ENCODE measurements at regions not wholly inside any gene's neighbourhood (a gene's known extent, or its start where the extent isn't known, plus 50 kb on each side); places are given as distances from the start of the nearest gene placed in this dataset.
"Not testable (repeated sequence)": the region's sequence is repeated elsewhere in the genome, so short reads cannot be mapped to it uniquely, and the experiment has no call there.

GRCh38 chr6:105537981-105538578, 135.2 kb upstream of the PREP start:
- no peak for DNase-seq (ENCODE audit: low read depth in 2 of 2)

GRCh38 chr6:105536961-105537360, 134.1 kb upstream of the PREP start:
- no peak for DNase-seq (ENCODE audit: low read depth in 2 of 2)

- no peak for DNase-seq (ENCODE audit: low read depth in 2 of 2)
Observed at GRCh38 chr6:105533301-105533700, 130.4 kb upstream of the PREP start.

- DNase-seq (ENCODE audit: low read depth in 2 of 2) = no peak
Observed at GRCh38 chr6:105526225-105526872, 123.5 kb upstream of the PREP start.

- no peak for DNase-seq (ENCODE audit: low read depth in 2 of 2)
Observed at GRCh38 chr6:105522626-105523322, 119.9 kb upstream of the PREP start.

GRCh38 chr6:105519954-105520353, 117.1 kb upstream of the PREP start:
- no peak for DNase-seq (ENCODE audit: low read depth in 2 of 2)

- not testable (repeated sequence) for DNase-seq (ENCODE audit: low read depth in 2 of 2)
Observed at GRCh38 chr6:105518993-105519392, 116.1 kb upstream of the PREP start.

GRCh38 chr6:105515054-105515453, 112.2 kb upstream of the PREP start:
- no peak for DNase-seq (ENCODE audit: low read depth in 2 of 2)

- no peak for DNase-seq (ENCODE audit: low read depth in 2 of 2)
Observed at GRCh38 chr6:105514306-105514705, 111.4 kb upstream of the PREP start.

GRCh38 chr6:105511639-105512038, 108.8 kb upstream of the PREP start:
- DNase-seq (ENCODE audit: low read depth in 2 of 2) = no peak

- DNase-seq (ENCODE audit: low read depth in 2 of 2) = no peak
Observed at GRCh38 chr6:105510746-105511145, 107.9 kb upstream of the PREP start.

- DNase-seq (ENCODE audit: low read depth in 2 of 2) = no peak
Observed at GRCh38 chr6:105509506-105510331, 106.8 kb upstream of the PREP start.

- DNase-seq (ENCODE audit: low read depth in 2 of 2) = no peak
Observed at GRCh38 chr6:105507811-105508210, 104.9 kb upstream of the PREP start.

GRCh38 chr6:105504706-105505105, 101.8 kb upstream of the PREP start:
- no peak for DNase-seq (ENCODE audit: low read depth in 2 of 2)

- no peak for DNase-seq (ENCODE audit: low read depth in 2 of 2)
Observed at GRCh38 chr6:105503641-105504040, 100.8 kb upstream of the PREP start.

GRCh38 chr6:105501826-105502344, 99.0 kb upstream of the PREP start:
- no peak for DNase-seq (ENCODE audit: low read depth in 2 of 2)

- no peak for DNase-seq (ENCODE audit: low read depth in 2 of 2)
Observed at GRCh38 chr6:105501246-105501645, 98.4 kb upstream of the PREP start.

- no peak for DNase-seq (ENCODE audit: low read depth in 2 of 2)
Observed at GRCh38 chr6:105500693-105501092, 97.8 kb upstream of the PREP start.

GRCh38 chr6:105499931-105500330, 97.0 kb upstream of the PREP start:
- DNase-seq (ENCODE audit: low read depth in 2 of 2) = no peak

GRCh38 chr6:105499136-105499870, 96.4 kb upstream of the PREP start:
- DNase-seq (ENCODE audit: low read depth in 2 of 2) = no peak

- no peak for DNase-seq (ENCODE audit: low read depth in 2 of 2)
Observed at GRCh38 chr6:105497549-105497948, 94.7 kb upstream of the PREP start.

Data from activated CD8-positive, alpha-beta memory T cell treated with anti-CD3 and anti-CD28 coated beads for 4 hours (primary cell).